Stimulated activated CD4-positive, alpha-beta T cell treated with anti-CD3 and anti-CD28 coated beads, Interleukin-4, amount 100 ng/mL, for 24 hours (primary cell): ENCODE measurements at regions not wholly inside any gene's neighbourhood (a gene's known extent, or its start where the extent isn't known, plus 50 kb on each side); places are given as distances from the start of the nearest gene placed in this dataset.

Experiments used
- DNase-seq: peaks from one replicate; pipeline ENCODE4 v3.0.0-alpha.2; 2020

DNA sequence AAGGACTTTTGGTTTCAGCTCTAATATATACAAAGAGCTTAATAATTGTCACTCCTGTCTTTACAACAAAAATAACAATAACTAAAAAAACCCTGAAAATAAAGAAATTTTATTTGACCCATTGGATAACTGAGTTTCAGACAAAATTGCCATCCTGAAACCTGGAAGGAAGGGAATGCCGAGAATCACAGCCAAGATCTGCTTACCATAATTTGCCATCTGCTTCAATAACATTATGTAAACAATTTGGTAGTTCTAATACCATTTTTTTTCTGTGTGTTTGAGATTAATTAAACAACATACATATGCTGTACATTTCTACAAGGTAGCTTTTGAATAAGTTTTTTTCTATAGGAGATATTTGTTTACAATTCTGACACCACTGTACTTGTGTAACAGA, 596.3 kb upstream of the MGAT4C start:
- no peak for DNase-seq

- no peak for DNase-seq
Observed at GRCh38 chr12:86838711-86839110, 582.5 kb upstream of the MGAT4C start.

- no peak for DNase-seq
Observed at GRCh38 chr12:86838260-86838659, 582.1 kb upstream of the MGAT4C start.

DNA sequence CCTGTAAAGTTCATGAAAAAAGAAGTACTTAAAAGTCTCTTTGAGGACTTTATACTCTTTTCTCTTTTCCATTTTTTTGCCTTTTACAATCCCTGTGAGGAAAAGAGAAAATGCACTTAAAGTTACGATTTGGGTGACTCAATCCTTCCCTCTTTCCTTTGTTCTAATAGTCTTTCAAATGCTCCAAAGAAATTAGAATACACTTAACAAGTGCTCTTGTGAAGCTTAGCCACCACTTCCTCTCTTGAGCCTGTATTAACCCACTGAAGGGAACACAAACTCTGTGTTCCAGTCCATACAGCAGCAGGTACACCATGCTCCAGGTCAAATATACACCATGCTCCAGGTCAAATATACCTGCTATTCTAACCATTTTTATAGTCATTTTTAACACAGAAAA, 581.1 kb upstream of the MGAT4C start:
- no peak for DNase-seq

DNA sequence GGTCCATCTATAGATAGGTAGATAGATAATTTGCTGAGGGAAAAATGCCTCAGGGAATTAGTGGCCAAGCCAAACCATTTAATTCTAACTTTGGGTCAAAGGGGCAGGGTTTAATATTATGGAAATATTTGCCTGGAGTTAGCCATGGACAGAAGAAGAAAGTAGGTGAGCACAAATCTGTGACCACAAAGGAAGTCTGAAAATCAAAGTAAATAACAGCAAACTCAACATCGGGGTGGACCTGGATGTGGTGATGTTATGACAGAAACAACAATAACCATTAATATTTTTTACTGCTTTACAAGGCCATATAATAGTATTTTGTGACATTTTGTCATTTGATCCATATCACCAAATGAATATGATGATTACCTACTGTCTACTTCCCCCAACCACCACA, 578.0 kb upstream of the MGAT4C start:
- DNase-seq = no peak

DNA sequence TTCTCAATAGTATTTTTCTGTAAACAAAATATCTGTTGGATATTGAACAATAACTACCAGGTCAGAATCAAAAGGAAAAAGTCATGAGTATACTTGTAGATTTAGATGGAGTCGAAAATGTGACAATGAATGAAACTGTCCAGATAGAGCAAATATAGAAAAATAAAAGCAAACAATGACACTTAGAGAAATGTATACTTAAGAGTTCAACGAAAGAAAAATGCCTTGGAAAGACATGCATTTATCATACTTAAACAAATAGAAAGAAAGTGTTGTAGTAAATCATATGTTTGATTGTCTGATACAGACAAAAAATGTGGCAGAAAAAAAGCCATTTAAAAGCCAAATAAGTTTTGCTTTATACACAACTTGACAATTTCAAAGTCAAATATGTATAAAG, 571.2 kb upstream of the MGAT4C start:
- DNase-seq = no peak

- DNase-seq = no peak
Observed at GRCh38 chr12:86826051-86826450, 569.9 kb upstream of the MGAT4C start.

DNA sequence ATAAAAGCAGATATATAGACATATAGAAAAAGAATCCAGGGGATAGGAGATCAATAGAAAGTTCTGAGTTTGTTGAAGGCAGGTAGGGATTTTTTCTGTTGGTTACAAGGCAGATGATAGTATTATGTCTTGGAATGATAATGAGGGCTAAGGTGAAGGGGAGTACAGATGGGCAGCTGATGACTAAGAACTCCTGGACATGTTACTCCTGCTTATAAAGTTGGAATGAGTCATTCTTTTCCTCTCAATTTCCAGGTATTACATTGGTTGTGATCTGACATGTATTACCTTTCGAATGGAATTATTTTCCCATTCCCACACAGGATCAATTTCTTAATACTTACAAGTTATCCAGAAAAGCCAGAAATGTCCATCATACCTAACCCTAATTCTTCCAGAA, 545.2 kb upstream of the MGAT4C start:
- DNase-seq = no peak

DNA sequence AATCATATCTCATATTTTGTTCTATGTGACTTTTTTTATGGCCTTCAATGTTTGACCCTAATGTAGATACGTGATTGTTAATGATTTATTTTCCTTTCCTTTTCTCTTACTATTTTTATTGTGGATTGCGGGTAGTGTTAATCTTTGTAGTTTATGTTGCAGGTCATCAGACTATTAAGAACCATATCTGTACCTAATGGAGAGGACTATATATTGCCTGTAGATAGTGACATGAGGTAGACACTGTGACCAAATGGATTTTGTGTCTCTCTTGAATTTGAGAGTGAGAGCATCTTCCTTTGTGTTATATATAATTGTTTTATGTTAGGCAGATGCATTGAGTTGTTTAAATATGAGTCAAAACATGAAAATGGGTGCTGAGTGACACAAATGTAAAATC, 543.4 kb upstream of the MGAT4C start:
- DNase-seq = no peak

GRCh38 chr12:86796550-86796949, 540.4 kb upstream of the MGAT4C start:
- DNase-seq = no peak

DNA sequence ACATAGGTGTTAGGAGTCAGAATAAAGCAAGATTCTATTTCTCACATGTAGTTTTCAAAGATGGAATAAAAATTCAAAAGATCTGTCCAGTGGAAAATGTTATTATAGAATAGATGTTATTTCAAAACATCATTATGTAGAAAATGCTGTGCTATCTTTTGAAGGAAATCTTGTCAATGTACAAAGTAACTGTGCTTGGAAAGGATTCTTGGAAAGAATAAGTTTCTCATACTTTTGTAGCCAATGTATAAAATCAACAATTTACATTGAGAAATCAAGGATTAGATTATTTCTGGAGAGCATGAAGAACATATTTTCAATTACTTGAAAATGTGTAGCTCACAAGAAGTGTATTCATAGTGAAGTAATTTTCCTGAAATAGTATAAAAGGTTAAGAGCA, 532.5 kb upstream of the MGAT4C start:
- DNase-seq = no peak

DNA sequence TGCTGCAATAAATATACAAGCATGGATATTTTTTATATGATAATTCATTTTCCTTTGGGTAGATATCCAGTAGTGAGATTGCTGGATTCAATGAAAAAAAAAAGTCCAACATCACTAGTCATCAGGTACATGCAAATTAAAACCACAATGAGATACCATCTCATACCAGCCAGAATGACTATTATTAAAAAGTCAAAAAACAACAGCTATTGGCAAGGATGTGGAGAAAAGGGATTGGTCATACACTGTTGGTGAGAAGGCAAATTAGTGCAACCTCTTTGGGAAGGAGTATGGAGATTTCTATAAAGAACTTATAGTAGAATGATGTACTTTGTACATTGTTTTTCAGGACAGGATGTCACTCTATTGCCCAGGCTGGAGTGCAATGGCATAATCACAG, 531.2 kb upstream of the MGAT4C start:
- DNase-seq = no peak

DNA sequence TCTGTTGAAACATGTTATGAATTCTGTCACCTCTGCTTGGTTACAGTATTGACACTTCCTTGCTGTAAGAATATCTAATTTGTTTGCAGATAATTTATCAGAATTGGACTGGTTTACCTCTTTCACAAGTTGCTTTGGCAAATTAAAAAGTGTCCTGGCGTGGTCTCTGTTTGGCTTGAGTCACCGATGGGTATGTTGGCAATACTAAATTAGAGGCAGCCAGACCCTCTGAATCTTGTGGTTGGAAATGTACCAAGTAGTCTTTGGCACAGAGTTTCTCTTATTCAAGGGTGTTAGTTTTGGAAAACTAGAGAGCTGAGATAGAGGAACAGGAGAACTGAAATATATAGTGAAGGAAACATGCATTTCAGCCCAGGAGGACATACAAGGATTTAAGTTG, 521.1 kb upstream of the MGAT4C start:
- DNase-seq = no peak

DNA sequence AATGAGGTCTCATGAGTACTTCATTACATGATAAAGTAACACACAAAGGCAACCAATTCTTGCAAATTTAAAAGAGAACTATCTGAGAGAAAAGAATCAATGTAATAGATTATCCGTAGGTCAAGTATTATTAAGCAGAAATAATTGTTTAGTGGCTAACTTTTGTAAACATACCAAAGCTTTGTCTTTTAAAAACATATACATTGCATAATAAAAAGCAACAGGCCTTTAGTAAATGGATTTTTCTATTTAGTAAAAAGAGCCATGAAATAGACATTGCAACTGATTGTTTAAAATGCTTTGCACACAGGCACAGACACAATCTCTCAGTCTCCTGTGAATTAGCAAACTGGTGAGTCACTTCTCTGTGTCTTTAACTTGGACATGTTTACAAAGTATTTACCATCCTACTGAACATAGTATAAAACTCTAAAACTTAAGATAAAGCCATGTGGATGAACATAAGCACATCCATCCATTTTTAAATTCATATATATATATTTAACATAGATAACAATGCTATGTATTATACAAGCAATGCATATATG, 518.7 kb upstream of the MGAT4C start:
- DNase-seq = no peak

DNA sequence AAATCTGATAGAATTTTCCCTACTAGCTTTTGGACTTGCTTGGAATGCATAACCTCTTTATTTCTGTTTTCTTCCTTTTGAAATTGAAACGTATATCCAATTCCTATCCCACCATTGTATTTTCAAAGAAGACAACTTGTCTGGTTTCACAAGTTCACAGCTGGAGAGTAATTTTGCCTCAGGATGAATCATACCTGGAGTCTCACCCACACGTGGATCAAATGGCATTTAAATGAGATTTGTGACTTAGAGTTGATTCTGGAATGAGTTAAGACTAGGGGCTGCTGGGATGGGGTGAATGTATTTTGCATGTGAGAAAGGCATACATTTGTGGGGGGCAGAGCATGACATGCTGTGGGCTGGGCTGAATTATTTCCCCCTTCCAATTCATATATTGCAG, 516.5 kb upstream of the MGAT4C start:
- DNase-seq = no peak

- DNase-seq = no peak
Observed at GRCh38 chr12:86770871-86771270, 514.7 kb upstream of the MGAT4C start.

DNA sequence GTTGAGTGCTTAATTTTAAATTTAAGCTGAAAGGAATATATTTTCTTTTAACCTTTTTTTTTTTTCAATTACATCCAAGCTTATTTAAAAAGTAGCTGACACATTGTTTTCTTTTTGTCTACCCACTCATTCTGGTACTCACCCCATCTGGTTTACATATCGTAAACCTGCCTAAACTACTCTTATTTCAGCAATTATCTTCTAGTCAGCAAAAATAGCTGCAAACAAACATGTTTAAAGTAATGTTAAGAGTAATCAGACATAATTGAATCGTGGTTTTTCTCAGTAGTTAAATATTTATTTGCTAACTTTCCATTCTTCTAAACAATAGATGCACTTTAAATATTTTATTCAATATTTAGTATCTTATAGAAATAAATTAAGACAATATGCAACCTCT, 492.7 kb upstream of the MGAT4C start:
- DNase-seq = no peak

- DNase-seq = no peak
Observed at GRCh38 chr12:86744547-86745212, 488.5 kb upstream of the MGAT4C start.

GRCh38 chr12:86743875-86744536, 487.8 kb upstream of the MGAT4C start:
- DNase-seq = no peak

DNA sequence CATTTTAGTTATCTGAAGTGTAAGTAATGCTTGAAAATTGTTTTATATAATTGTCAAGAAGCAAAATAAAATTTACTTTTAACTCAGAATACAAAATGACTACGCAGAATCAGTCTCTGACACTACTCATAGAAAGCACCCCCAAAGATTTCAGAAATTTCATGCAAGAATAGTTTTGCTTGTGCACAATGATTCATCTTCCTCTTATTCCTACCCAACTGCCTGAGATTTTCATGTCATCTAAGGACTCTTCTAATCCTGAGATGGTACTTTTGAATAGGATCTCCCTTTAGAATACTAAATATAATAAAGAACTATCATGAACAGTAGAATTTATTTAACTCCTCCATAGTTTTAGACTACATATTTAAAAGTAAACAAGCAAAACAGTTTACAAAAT, 485.3 kb upstream of the MGAT4C start:
- DNase-seq = no peak

DNA sequence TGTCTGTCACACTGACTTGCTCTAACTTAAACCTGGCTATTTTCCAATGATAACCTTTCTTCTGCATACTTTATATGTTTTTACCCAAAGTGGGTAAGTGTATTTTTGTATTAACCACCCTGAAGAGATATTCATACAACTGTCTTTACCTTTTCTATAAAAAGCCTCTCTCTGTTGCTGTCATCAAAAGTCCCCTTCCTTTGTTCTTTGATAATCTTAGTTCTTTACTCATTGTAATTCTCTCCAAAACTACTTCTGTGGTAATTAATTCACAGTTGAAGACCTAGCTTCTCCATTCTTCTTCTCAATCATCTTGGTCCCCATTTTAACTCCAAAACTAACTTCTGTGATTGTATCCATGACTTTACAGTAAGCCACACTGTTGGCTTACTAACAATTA, 479.7 kb upstream of the MGAT4C start:
- no peak for DNase-seq

- no peak for DNase-seq
Observed at GRCh38 chr12:86735072-86735471, 478.9 kb upstream of the MGAT4C start.

DNA sequence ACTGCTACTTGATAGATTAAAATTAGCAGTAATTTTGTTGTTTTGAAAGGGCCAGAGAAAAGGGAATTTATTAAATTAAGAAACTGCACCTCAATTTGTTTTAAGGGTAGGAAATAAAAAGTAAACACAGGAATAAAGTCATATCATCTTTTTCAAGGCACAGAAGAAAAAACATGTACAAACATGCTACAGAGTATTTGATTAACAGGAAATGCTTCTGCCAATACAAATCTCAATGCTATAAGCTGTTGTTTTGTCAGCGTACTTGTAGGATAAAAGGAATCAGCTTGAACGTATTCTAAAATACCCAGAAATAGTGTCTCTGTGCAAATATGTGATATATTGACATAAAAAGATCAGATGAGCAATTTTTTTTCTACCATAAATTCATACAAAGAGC, 474.0 kb upstream of the MGAT4C start:
- no peak for DNase-seq

DNA sequence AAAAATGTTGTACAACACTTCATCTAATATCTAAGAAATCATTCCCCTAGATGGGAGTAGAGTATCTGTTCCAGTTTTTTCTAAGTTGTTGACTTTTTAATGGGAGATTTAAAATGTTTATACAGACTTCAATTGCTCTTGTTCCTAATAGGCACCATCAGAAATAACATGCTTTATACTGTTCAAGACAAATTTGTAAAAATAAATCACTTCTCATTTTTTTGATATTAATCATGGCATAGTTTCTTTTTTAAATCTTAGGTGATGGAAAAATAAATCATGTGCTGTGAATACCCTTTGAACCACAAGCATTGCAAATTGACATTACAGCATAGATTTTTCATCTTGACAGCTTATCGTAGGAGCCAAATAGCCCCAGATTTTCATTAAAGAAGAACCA, 473.5 kb upstream of the MGAT4C start:
- no peak for DNase-seq

- no peak for DNase-seq
Observed at GRCh38 chr12:86727160-86727559, 471.0 kb upstream of the MGAT4C start.
